CD4-positive, alpha-beta memory T cell (primary cell): ENCODE measurements at regions not wholly inside any gene's neighbourhood (a gene's known extent, or its start where the extent isn't known, plus 50 kb on each side); places are given as distances from the start of the nearest gene placed in this dataset.
"Not testable (repeated sequence)": the region's sequence is repeated elsewhere in the genome, so short reads cannot be mapped to it uniquely, and the experiment has no call there.

ENCODE experiments used
- CTCF ChIA-PET: fragments of 350-600 bp; sonication (Branson Sonifier 250); formaldehyde crosslinking; loops from one replicate; lab custom pipeline; 2021; ENCODE audit warnings: inconsistent platforms; ENCODE audit not compliant: partially characterized antibody; lab: Charles Lee
- POLR2A ChIA-PET: fragments of 350-600 bp; sonication (Branson Sonifier 250); formaldehyde crosslinking; loops from one replicate; lab custom pipeline; 2021; ENCODE audit not compliant: partially characterized antibody; lab: Charles Lee
- DNase-seq, 5 donors: peaks; one replicate each; pipeline versions ENCODE4 v3.0.0 to v3.0.0-alpha.2; 2020 to 2022; ENCODE audit warnings: mixed read lengths in 1 of 5
- H3K27ac ChIP-seq: one replicate; pipeline ENCODE4 v1.7.0; 2013; ENCODE audit warnings: low read depth, low read length
- H3K27me3 ChIP-seq: 2 replicates; pipeline ENCODE4 v1.7.0; 2013; ENCODE audit warnings: mild to moderate bottlenecking, low read length, moderate library complexity; ENCODE audit not compliant: insufficient read depth
- H3K36me3 ChIP-seq: 2 replicates; pipeline ENCODE4 v1.7.0; 2013; ENCODE audit warnings: mild to moderate bottlenecking, low read length, moderate library complexity; ENCODE audit not compliant: insufficient read depth
- H3K4me1 ChIP-seq: 2 replicates; pipeline ENCODE4 v1.7.0; 2013; ENCODE audit warnings: mild to moderate bottlenecking, low read length, moderate library complexity; ENCODE audit not compliant: insufficient read depth
- H3K4me3 ChIP-seq, 2 donors: one replicate each; pipeline ENCODE4 v1.7.0; 2013; ENCODE audit warnings: low read length in 2 of 2, mild to moderate bottlenecking in 1 of 2
- H3K9me3 ChIP-seq, 2 donors: one replicate each; pipeline ENCODE4 v1.7.0; 2013; ENCODE audit warnings: low read length in 2 of 2, control low read depth in 1 of 2; ENCODE audit not compliant: control insufficient read depth in 1 of 2
- H3K27ac Mint-ChIP-seq, 7 donors: one replicate each; pipeline ENCODE4 v1.8.0; 2020 to 2021; ENCODE audit warnings: mixed read lengths in 7 of 7, mild to moderate bottlenecking in 6 of 7, inconsistent platforms in 3 of 7, moderate library complexity in 3 of 7
- H3K27me3 Mint-ChIP-seq, 2 donors: one replicate each; pipeline ENCODE4 v1.8.0; 2020 to 2021; ENCODE audit warnings: mixed read lengths in 2 of 2
- H3K36me3 Mint-ChIP-seq, 2 donors: one replicate each; pipeline ENCODE4 v1.8.0; 2020 to 2021; ENCODE audit warnings: mixed read lengths in 2 of 2, inconsistent platforms in 1 of 2, mild to moderate bottlenecking in 1 of 2
- H3K4me1 Mint-ChIP-seq, 4 donors: one replicate each; pipeline ENCODE4 v1.8.0; 2020 to 2021; ENCODE audit warnings: mixed read lengths in 4 of 4, mild to moderate bottlenecking in 1 of 4
- H3K4me3 Mint-ChIP-seq, 8 donors: one replicate each; pipeline ENCODE4 v1.8.0; 2020 to 2021; ENCODE audit warnings: mixed read lengths in 8 of 8, mild to moderate bottlenecking in 7 of 8, moderate library complexity in 6 of 8, inconsistent platforms in 3 of 8
- H3K9me3 Mint-ChIP-seq, 8 donors: one replicate each; pipeline ENCODE4 v1.8.0; 2020 to 2021; ENCODE audit warnings: mixed read lengths in 8 of 8, mild to moderate bottlenecking in 5 of 8, inconsistent platforms in 3 of 8, moderate library complexity in 1 of 8
- intact Hi-C: fragments of 100-400 bp; cut with micrococcal nuclease; formaldehyde crosslinking; loops from one replicate; pipeline ENCODE4 v1.15.1; 2023

- H3K4me3 ChIP-seq, H3K9me3 Mint-ChIP-seq, H3K27ac Mint-ChIP-seq, H3K4me3 Mint-ChIP-seq, H3K27ac ChIP-seq, H3K36me3 ChIP-seq, POLR2A ChIA-PET, H3K36me3 Mint-ChIP-seq, H3K9me3 ChIP-seq, DNase-seq, H3K4me1 ChIP-seq, intact Hi-C loops, H3K27me3 ChIP-seq, CTCF ChIA-PET: not testable (repeated sequence)
- Mint-ChIP-seq H3K4me1 (peaks cover 0 to 11% (median 8%) of the 10 kb centered on the region in 4 donors), H3K27me3 (peaks cover 8 to 10% of the 10 kb centered on the region in 2 donors)
Measured at GRCh38 chr14:105893686-105894085, 367.3 kb downstream of the TMEM121 start.

DNA sequence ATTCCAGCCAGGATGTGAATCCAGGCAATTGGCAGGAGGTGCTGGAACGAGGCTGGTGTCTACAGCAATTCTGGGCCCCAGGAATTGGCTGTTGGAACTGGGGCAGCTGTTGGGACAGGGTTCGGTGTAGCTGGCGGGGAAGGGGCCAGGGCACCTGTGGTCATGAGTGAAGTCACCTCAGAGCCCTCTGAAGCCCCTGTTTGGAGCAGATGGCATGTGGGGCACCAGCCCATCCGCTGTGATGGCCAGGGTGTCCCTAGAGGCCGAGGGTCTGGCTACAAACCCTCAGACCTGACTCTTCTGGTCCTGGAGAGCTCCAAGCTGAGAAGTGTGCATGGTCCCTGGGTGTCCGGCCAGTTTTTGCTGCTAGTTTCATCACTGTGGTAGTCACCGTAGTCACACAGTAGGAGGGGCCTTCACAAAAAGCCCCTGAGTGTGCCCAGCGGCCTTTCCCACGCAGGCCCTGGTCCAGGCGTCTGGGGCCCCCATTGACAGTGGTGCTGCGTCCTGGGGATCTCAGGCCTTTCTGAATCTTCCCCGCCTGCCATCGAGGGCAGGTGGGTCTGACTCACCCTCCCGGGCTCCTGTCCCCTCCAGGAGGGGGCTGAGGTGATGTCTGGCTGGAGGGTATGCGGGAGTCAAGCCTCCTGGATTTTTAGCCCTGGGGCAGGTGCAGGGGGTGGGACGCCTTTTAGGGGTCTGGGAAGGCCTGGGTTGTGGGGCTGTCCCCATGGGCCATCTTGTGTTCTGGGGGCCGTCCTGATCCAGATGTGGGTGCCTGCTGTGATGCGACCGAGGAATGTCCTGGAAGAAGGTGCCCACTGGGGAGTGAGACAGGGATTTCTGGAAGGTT, 368.0 kb downstream of the TMEM121 start:
- H3K27ac Mint-ChIP-seq: peak overlapping the region in 1 of 7 donors; percentile 25
- H3K36me3 Mint-ChIP-seq: no peaks in the 10 kb centered on the region
- no peaks in the 10 kb centered on the region for H3K9me3 ChIP-seq
- no peak overlapping the region for H3K4me3 Mint-ChIP-seq
- no peak overlapping the region for H3K4me3 ChIP-seq
- H3K36me3 ChIP-seq: no peaks in the 10 kb centered on the region
- H3K4me1 ChIP-seq: no peaks in the 10 kb centered on the region
- no peak overlapping the region for H3K27ac ChIP-seq
- H3K9me3 Mint-ChIP-seq: peaks cover 0 to 3% (median 0%) of the 10 kb centered on the region in 8 donors
- ChIA-PET CTCF (no interaction called here), POLR2A (no interaction called here)
- H3K27me3 ChIP-seq: no peaks in the 10 kb centered on the region
- intact Hi-C loops: no loop called here
- DNase-seq: no peak
- peaks cover 0 to 11% (median 6%) of the 10 kb centered on the region in 4 donors for H3K4me1 Mint-ChIP-seq
- peaks cover 8% of the 10 kb centered on the region in 2 donors for H3K27me3 Mint-ChIP-seq

- intact Hi-C loops: no loop called here
- Mint-ChIP-seq H3K27ac (peak overlapping the region in 1 of 7 donors; percentile 25), H3K36me3 (no peaks in the 10 kb centered on the region), H3K27me3 (peaks cover 8% of the 10 kb centered on the region in 2 donors), H3K9me3 (peaks cover 0 to 3% (median 0%) of the 10 kb centered on the region in 8 donors), H3K4me3 (no peak overlapping the region), H3K4me1 (peaks cover 0 to 8% (median 2%) of the 10 kb centered on the region in 4 donors)
- H3K36me3 ChIP-seq: no peaks in the 10 kb centered on the region
- H3K9me3 ChIP-seq: no peaks in the 10 kb centered on the region
- no peak overlapping the region for H3K4me3 ChIP-seq
- H3K27me3 ChIP-seq: no peaks in the 10 kb centered on the region
- ChIA-PET CTCF (no interaction called here), POLR2A (no interaction called here)
- DNase-seq: peak in 1 of 5 donors; percentile 13
- no peak overlapping the region for H3K27ac ChIP-seq
- no peaks in the 10 kb centered on the region for H3K4me1 ChIP-seq
Measured at GRCh38 chr14:105894978-105895881, 368.8 kb downstream of the TMEM121 start.

GRCh38 chr14:105896206-105896605, 369.8 kb downstream of the TMEM121 start:
- H3K4me1 ChIP-seq, H3K9me3 Mint-ChIP-seq, H3K27me3 ChIP-seq, POLR2A ChIA-PET, intact Hi-C loops, H3K4me1 Mint-ChIP-seq, H3K4me3 ChIP-seq, H3K36me3 ChIP-seq, H3K27ac ChIP-seq, H3K36me3 Mint-ChIP-seq, CTCF ChIA-PET, H3K9me3 ChIP-seq, H3K27me3 Mint-ChIP-seq, H3K4me3 Mint-ChIP-seq, H3K27ac Mint-ChIP-seq: not testable (repeated sequence)
- DNase-seq: peak in 1 of 5 donors; percentile 6

DNA sequence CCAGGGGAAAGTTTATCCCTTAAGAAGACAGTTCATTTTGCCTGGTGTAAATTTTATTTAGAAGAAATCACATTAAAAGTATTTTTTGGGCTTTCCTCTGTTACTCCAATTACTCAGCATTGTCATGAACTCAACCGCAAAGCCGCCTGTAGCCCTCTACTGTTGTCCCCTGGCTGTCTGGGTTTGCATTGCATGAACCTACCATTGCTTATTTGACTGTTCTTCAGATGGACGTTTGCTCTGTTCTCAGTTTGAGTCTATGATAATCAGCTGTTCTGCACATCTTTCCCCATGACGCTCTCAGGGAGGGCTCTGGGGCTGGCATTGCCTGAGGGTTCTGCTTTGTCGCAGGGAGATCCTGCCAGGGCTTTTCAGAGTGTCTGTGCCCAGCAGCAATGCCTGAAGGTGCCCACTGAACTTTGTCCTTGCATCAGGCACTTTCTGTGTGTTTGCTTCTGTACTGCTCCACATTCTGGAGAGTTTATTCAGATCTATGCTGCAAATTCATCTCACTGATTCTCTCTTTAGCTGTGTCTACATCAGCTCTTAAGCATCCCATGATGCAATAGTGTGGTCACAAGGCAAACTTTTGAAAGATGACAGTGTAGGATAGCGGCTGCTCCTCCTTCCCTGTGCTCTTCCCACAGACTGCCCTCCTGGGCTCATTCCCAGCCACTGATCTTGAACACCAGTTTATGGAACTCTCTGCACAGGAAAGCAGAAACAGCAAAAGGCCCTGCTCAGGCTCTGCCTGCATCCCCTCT, 370.8 kb downstream of the TMEM121 start:
- H3K27me3 Mint-ChIP-seq, H3K4me3 ChIP-seq, DNase-seq, H3K27ac Mint-ChIP-seq, H3K4me3 Mint-ChIP-seq, H3K36me3 Mint-ChIP-seq, H3K4me1 ChIP-seq, intact Hi-C loops, H3K9me3 ChIP-seq, H3K36me3 ChIP-seq, H3K9me3 Mint-ChIP-seq, CTCF ChIA-PET, POLR2A ChIA-PET, H3K27me3 ChIP-seq, H3K4me1 Mint-ChIP-seq, H3K27ac ChIP-seq: not testable (repeated sequence)

- Histone ChIP-seq H3K4me1 (no peaks in the 10 kb centered on the region), H3K36me3 (no peaks in the 10 kb centered on the region), H3K4me3 (no peak overlapping the region), H3K9me3 (no peaks in the 10 kb centered on the region), H3K27ac (no peak overlapping the region), H3K27me3 (no peaks in the 10 kb centered on the region)
- intact Hi-C loops: no loop called here
- DNase-seq: no peak
- ChIA-PET POLR2A (no interaction called here), CTCF (no interaction called here)
- Mint-ChIP-seq H3K4me3 (no peak overlapping the region), H3K27me3 (peaks cover 6 to 10% of the 10 kb centered on the region in 2 donors), H3K9me3 (peaks cover 0 to 3% (median 0%) of the 10 kb centered on the region in 8 donors), H3K36me3 (no peaks in the 10 kb centered on the region), H3K27ac (no peak overlapping the region), H3K4me1 (peaks cover 0 to 8% (median 2%) of the 10 kb centered on the region in 4 donors)
Measured at GRCh38 chr14:105897725-105898113, 371.3 kb downstream of the TMEM121 start.
